Iris pigment epithelial cell (primary cell): ENCODE measurements at regions not wholly inside any gene's neighbourhood (a gene's known extent, or its start where the extent isn't known, plus 50 kb on each side); places are given as distances from the start of the nearest gene placed in this dataset.

Experiments
- DNase-seq: peaks from one replicate; pipeline ENCODE4 v3.0.0-alpha.2; 2011; ENCODE audit warnings: low read depth

DNA sequence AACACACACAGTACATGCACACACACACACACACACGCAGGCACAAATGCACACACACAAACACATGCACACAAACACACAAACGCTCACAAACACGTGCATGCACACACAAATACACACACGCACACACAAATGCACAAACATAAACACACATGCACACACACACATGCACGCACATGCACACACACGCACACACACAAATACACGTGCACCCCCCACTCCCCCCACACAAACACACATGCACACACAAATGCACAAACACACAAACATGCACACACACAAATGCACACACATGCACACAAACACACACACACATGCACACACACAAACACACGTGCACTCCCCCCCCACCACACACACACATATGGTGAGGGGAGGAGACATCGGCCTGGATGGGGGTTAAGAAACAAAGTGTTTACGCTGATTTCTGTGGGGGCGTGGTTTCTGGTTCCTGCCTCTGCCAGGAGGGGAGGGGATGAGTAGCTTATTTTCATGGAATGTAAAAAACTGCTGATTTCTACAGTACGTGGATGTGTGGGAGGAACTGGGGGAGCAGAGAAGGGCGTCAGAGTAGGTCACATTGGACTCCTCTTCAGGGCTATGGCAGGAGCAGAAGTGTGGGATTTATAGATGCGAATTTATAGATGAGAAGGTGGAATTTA, 607.2 kb downstream of the QKI start:
- DNase-seq = no peak

DNA sequence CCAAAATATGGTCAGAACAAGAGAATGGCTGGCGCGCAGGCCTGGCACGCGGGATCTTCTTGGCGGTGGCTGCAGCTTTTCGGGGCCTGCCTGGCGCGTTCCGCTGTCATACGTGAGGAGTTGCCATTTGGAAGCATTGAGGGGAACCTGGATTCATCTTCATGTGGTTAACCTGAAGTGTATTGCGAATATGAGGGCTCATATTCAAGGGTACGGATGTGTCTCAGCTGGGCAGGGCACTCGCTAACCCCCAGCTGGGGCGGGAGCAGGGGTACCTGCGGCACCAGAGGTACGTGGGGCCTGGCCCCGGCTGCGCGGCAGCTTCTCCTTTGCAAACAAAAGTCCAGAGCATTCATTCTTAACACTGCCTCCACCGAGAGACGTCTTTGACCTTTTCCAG, 605.6 kb downstream of the QKI start:
- DNase-seq = no peak

DNA sequence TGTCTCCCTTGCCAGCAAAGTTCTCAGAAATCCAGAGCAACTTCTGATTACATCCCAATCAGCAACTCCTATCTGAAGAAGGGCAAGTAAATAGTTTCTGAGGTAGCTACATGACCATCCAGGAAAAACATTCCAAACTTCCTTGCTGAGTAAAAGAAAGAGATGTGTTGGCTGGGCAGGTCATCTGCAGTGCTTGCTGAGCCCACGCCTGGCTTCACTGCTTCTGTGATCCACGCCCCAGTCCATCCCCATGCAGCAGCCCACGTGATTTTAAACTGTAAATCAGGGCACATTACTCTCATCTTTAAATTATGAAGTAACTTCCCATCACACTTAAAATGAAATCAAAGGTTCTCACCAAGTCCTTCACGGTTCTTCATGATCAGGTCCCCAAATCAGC, 603.6 kb downstream of the QKI start:
- DNase-seq = no peak

DNA sequence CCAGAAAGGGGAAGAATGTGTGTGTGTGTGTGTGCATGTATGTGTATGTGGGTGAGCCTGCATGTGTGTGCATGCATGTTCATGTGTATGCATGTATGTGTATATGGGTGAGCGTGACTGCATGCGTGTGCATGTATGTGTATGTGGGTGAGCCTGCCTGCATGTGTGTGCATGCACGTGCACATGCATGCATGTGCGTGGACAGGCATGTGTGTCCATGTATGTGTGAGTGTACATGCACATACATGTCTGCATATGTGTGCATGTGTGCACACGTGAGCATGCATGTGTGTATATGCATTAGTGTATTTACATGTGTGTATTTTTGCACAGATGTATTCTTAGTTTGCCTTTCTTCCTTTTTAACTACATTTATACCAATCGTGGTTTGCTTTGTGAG, 601.5 kb downstream of the QKI start:
- no peak for DNase-seq

DNA sequence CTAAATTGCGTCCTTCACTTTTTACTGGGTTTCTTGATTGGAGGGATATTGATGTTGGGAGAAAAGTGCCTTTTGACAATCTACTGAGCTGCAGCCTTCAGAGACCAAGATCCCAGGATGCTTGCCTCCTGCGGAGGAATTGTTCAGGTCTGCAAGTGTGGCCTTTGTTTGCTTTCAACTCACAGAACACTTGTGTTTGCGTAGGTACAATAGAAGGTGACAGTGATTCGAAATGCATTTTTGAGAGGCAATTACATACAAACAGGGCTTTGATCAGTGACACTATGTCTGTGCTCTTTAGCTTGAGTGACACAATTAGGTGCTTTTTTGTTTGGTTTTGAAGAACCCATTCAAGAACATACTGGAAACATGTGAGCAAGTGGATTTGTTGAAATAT, 600.6 kb downstream of the QKI start:
- DNase-seq = no peak

DNA sequence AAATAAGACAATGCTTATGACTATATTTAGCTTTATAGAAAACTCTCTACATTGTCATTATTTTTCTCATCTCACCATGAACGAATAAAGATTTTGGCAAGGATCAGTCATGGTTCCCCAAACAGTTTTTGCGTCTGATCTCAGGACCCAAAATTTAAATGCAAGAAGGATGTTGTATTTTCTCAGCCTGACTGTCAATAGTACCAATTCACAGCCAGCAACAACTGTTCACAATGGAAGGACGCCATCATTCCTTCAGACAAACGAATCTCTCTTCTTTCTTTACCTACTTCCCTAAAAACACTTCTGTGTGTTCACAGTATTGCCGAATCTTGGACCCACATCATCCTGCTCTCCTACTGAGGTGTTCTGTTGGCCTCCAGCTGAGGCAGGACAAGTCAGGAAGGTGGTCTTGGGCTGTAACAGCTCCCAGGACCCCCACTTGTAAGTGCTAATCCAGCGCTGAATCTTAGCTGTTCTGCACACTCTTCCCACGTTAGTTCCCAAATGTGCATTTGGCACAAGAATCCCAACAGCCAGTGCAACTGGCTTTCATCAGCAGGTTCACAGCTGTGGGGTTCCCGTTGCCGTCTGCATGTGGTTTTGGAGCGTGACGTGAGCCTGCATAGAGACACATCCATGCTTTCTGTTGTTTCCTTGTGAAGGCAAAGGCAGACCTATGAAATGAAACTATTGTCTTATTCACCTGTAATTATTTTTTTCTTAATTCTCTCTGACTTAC, 600.0 kb downstream of the QKI start:
- no peak for DNase-seq

DNA sequence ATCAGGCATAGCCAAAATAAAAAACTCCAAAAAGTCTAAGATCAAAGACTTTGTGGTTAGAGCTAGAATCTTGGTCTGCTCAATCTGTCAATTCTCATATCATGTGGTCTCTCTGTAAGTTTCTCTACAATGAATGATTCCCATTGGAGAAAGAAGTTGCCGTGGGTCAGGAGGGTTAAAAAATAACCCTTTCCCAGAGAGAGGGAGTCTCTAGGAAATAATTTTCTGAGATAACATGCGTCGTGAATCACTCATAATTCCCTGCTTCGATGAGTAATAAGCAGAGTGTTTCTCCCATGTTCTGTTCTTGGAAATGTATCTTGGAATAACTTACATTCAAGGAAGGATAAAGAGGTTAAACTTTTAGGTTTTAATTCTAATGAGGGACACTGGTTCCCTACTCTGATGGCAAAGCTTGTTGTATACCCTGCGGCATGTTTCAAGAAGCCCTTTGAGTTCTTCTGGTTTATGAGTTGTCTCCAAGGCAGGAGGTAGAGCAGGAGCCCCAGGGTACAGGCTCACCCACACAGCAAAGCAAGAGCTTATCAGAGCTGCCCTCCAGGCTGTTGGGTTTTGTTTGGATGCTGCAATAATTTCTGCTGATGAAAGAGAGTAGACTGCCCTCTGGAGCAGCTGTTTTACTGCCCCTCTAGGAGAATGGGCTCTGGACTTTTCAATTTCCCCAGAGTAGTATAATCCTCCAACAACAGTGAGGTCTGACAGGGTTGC, 599.1 kb downstream of the QKI start:
- no peak for DNase-seq

DNA sequence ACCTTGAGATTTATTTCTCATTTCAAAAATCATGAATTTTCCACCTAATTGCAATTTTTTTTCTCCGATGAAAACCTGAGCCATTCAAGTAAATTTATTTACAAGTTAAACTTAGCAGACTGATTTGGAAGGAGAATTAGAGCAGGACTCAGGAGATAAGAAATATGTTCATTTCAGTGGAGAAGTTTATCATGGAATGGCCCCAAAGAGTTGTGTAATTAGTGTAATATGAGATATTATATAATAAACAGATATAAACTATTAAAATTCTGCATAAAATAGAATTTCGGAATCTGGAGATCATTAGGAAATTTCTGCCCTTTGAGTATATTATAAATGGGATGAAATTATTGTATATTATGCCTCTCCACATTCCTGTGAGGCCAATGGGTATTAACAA, 596.8 kb downstream of the QKI start:
- no peak for DNase-seq

DNA sequence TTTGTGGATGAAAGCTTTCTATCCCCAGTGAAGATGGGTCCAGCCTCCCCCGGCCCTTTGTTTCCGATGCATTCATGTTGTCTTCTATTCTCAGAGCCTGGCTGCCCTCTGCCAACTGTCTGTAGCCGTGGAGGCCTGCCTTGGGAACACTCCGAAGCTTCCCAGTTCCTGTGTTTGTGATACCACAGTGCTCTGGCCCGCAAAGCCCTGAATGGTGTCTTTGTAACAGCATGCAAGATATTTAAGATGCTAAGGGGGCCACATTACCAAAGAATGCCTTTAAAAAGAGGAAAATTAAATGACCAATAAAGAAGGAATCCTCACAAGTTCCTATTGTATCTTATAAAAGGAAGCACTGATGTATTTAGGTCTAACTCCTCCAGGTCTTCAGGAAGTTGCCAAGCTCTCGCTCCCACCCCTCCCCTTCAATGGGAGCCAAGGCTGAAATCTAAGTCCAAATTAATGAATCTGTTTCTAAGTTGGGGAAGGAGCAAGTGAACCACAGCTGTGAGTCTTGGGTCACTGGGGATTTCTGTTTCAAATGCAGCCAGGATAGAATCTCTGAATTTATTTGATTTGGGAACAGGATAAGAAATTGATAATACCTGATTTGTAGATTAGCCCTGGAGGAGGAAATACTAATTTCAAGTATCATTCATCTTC, 596.1 kb downstream of the QKI start:
- DNase-seq = no peak

DNA sequence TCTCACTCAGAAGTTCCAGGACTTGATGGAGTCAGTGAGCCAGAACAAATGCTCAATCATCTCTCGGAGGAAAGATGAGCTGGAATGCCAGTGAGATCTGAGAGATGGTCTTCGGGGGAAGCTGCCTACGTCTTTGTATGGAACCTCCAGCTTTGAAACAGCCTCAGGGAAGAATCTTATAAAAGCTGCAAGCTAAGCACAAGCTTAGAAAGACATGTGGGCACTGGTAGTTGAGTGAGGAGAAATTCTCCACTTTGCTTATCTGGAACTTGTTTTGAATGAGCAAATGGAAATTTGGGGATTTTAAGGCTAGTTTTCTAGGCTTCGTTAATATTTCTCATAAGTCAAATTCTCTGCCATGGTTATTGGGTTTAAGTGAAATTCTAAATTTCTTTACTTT, 594.4 kb downstream of the QKI start:
- no peak for DNase-seq

DNA sequence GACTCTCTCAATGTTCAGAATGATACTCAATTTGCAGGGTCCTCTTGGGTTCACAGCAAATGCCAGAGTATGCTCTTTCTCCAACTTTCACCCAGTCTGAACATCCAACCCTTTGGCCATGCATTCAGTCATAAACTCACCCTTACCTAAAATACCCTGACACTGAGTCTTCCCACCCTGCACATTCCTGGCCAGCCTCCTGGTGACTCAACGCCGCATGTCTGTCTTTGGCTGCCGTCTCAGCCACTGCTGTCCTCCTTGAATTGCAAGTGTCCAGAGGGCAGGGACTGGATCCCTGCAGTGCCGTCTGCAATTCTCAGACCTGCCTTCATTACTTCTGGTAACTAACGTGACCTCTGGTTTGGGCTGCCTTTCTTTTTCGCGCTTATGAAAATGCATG, 593.4 kb downstream of the QKI start:
- no peak for DNase-seq

DNA sequence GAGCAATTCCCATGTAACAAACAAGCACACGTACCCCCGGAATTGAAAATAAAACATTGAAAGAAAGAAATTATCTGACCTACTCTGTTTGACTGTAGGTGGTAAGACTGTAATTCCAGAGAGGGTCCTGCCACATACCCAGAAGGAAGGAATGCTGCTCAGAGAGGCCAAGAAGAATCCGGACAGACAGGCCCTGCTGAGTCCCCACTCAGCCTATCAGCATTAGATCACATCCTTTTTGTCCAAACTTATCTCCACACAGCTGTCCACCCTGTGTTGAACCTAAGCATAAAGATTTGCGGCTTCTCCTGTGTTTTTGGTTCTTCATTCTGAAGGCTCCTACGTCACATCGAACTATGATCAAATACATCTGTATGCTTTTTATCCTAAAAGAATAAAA, 591.9 kb downstream of the QKI start:
- DNase-seq = no peak

DNA sequence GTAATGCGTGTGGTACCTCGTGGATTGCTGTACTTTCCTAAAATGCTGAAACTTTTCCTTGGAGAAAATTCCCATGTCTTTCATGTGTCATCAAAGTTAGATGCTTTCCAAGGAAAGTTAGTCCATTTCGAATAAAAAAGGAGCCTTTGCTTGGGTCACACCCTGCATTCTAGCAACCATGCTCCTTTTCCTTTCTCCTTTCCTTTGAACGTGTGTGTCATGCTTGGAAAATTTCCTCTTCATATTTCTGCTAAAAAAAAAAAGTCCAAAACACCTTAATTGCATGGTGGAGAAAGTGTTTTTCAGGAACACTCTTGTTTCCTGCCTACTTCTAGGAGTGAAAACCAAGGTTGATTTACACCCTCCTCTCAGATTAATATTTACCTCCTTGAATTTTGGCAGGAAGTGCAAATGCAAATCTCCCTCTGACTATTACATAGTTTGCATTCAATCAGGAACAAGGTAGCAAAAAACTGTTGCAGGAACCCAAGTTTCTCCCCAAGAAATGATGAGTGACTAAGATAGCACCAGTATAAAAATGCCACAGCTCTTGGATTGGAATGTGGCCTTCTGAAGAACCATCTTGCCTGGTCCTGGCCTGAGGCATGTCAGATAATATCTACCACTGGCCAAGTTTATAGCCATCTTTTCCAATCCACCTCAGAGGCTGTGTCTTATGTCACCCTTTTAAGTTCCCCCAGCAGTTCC, 590.6 kb downstream of the QKI start:
- no peak for DNase-seq

DNA sequence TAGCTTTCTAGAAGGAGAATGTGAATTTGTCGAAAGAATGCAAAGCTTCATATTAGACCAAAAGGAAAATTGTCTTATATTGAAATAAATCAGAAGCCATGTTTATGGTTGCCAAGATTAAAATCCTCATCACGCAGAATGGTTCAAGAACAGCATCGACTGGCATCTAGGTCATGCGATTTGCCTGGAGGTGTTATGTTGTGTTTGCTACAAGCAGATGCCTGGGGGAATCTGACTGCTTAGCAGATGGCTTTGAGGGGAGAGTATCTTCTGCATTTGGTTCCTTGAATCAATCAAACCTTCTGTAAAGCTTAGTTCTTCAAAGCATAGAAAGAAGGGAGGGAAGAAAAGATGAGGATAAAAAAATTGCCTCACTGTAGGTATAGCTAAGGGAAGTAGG, 585.8 kb downstream of the QKI start:
- DNase-seq = no peak

DNA sequence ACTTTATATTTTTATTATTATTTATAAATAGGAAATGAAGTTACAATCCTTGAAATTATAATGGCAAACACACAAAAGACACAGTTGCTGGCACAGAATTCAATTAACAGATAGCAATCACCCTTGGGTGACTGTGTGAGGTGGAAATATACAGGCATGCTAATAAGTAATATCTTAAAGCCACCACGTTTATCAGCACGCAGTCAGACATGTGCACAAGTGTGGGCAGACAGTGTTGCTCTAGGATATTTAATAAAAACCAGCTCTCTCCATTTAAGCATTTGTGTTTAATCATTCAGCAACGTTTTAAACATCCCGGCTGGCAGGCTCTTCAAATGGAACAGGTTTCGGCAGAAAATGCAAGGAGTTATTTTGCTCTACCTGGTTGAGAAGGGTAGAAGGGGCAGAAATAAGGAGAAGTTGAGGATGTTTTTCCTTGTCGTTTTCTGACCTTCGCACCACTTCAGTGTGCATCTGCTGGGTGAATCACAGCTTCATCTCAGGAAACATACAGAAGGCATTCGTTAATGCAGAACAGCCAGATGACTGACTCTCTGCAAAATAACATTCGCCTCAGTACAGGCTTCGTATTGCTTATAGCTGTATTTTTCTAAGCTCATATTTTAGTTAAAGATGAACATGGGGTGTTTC, 585.1 kb downstream of the QKI start:
- DNase-seq = no peak

DNA sequence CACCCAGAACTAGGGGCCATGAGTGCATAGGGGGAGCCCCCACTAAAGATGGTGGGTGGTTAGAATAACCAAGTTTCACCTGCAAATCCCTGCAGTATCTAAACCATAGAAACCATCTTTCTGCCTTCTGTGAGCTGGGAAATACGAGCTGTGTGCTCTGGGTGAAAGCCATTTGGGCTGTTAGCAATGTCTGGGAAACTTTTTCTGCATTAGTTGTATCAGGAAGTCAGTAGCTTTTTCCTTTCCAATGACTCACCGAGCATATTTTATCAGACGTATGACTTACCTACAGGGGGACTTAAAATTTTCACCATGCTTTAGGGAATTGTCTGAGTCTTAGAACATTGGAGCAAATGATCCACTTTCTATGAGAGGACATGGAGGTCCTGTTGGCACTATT, 584.0 kb downstream of the QKI start:
- DNase-seq = no peak

DNA sequence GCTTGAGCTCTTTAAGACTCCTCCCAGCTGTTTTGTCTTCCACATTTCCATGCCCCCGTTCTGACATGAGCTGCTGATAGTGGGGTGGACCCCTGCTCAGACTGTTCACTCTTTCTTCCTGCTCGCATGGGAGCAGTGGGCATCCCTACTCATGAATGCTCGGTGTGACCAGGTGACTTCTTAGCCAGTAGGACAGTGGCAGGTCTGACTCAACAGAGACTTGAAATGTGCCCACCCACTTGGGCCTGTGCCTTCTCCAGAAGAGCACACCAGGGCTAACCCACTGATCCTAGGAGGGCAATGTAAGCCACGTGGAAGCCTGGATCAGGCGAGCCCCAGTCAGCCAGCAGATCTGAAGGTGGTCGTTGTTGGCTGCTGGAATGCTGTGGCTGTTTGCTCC, 582.0 kb downstream of the QKI start:
- DNase-seq = no peak

DNA sequence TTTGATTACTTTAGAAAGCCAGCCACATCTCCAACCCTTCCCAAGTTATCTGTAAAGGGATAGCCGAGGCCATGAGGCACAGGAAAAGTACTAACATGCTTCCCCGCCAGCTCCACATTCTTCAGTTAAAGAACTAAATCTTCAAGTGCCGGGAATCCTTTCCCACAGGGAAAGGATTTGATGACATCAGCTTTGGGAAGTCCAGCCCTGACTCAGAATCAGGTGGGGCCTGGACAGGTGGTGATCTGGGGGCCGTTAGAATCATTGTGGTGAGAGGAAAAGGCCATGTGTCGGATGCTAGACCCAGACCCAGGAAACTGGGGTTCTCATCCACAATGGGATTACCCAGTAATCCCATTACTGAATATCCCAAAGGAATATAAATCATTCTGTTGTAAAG, 580.0 kb downstream of the QKI start:
- DNase-seq = no peak

DNA sequence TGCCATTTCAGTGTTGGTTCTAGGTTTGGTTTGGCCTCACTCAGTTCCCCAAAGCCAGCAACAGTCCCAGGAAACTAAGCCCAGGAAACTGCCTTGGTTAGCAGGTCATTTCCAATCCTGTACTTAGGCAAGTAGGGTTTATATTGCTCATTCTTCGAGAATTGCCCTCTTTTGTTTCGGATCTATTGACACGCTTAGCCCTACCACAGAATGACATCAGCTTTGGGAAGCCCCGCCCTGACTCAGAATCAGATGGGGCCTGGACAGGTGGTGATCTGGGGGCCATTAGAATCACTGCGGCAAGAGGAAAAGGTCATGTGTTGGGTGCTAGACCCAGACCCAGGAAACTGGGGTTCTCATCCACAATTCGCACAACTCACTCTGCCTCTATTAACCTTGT, 578.2 kb downstream of the QKI start:
- no peak for DNase-seq

DNA sequence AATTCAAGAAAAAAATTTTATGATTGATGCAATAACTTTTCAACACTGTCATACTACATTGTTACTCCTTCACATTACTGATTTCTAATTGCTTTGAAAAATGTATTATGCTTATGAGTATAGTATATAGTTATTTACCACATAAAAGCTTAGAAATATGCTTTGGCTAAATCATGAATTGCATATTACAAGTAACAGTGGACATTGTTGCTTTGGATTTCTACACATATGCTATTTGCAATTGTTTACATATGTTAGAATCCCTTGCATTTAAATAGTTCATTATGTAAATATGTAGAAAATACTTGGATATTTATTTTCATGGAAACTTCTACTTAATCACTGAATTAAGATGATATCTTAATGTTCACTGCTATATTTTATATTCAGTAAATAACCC, 577.5 kb downstream of the QKI start:
- no peak for DNase-seq

DNA sequence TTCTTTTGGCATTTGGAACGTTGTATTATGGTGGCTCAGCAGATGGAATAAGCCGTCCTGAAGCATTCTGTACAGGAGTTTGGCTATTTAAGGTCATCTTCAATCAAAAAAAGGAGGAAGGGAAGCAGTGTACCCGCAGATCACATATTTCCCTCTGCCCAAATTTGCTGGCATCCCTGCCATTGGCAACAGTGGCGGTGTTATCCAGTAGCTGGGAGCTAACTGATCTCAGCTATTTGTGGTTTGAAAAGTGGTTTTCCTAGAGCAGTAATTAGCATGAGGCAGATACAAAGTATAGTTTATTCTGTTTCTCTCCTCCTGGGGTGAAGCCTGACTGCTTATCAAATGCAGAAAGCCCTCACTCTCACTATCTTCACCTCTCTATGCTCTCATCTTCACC, 576.8 kb downstream of the QKI start:
- no peak for DNase-seq

DNA sequence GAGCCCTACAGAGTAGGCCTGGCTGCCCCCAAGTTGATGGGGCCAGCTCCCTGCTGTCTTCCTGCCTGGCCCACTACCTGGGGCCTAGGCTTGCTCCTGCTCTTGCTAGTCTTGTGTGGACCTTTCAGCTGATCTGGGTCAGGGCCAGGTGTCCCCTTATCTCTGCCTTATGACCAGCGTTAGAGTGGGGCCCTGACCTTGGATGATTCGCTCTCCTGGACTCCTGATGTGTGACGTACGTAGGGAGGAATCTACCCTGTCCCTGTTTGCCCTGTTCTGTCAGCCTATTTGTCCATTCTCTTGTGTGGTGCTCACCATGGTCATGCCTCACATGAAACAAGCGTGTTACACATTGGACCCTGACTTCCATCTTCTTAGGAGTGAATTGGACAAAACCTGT, 571.8 kb downstream of the QKI start:
- peak; percentile 27 for DNase-seq
